ENCODE measurements at regions not wholly inside any gene's neighbourhood (a gene's known extent, or its start where the extent isn't known, plus 50 kb on each side); places are given as distances from the start of the nearest gene placed in this dataset.
A peak's percentile ranks its signal among the peaks of the same experiment; 100 is the strongest.

- no peak for DNase-seq (ENCODE audit: low spot score)
- ChIA-PET CTCF (no interaction called here), POLR2A (ENCODE audit: low non-redundant PET) (no interaction called here)
- no peak for TF ChIP-seq CTCF (conservative IDR thresholded peaks at IDR 0.05; ENCODE audit: low read depth)
- no peak overlapping the region for H3K27ac ChIP-seq
Observed at GRCh38 chr13:33445476-33445875, 159.9 kb upstream of the STARD13 start.

DNA sequence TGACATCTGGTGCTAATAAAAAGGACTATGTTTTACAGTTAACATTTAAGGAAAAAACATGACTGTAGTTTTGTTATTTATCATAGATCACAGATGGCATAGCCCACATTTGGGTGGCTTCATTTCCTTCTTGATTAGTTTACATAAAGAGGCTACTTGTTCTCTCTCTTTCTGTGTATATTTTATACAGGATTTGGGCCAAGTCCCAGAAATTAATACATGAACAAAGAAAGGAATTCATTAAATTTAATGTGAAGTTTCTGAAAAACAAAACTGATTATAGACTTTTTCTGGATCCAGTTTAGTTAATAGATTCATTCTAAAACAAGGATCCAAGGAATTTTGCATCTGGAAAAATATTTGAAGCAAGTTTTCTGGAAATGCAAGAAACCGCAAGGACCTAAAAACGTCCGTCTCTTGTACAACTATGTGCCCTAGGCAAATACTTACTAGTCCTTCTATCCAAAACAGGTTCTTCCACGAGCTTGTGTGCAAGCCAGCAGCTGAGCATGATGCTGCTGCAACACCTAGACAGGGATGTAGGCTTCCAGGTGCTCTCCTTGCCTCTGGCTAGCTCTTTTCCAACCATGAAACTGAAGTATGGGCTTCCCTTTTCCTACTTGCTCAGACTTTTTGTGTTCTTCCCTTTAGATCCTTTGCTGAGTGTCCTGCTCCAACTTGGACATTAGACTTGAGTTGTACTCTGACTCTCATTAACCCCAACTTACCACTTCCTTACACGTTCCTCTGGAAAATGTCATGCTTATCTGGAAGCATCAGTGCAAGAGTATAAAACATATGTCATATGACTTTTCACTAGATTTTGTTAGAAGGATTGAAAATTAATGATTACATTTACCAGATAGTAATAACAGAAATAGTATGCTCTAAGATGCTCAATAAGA, 161.5 kb upstream of the STARD13 start:
- ChIA-PET CTCF (no interaction called here), POLR2A (ENCODE audit: low non-redundant PET) (no interaction called here)
- H3K27ac ChIP-seq, result no peak overlapping the region
- no peak for TF ChIP-seq CTCF (conservative IDR thresholded peaks at IDR 0.05; ENCODE audit: low read depth)
- DNase-seq (ENCODE audit: low spot score), result peak; percentile 14

DNA sequence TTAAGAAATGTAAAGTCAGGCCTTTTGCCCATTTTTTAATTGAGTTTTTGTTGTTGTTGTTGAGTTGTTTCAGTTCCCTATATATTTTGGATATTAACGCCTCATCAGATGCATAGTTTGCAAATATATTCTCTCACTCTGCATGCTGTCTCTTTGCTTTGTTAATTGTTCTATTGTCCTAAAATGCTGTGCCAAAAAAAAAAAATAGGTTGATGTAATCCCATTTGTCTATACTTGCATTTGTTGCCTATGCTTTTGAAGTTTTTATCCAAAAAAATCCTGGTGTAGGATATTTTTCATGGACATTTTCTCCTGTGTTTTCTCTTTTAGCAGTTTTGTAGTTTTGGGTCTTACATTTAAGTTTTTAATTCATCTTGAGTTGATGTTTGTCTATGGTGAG, 163.3 kb upstream of the STARD13 start:
- POLR2A ChIA-PET (ENCODE audit: low non-redundant PET), result no interaction called here
- TF ChIP-seq CTCF (conservative IDR thresholded peaks at IDR 0.05; ENCODE audit: low read depth), result no peak
- CTCF ChIA-PET, result no interaction called here

DNA sequence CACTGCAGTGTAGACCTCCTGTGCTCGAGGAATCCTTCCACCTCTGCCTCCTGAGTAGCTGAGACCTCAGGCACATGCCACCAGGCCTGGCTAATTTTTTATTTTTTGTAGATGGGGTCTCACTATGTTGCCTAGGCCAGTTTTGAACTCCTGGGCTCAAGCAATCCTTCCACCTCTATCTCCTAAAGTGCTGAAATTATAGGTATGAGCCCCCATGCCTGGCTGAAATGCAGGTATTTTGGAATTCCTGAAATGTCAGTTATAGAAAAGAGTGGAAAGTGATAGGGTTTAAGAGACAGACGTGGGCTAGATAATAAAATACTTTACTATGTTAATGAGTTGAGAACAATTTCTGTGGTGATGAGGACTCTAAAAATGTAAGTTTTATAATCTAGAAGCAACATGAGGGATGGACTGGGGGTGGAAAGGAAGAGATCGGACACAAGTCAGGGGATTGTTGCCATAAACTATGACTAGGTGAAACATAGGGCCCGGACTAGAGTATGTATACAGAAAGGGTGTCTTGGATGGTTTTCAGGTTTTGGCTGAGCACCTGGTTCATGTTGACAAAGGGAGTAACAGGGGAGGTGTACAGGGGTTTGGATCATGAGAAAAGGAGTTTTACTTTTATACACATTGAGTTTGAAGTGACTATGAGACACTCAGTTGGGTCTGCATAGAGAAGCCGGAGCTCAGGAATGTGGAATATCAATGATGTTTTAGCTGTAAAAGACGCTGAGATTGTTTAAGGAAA, 165.6 kb upstream of the STARD13 start:
- DNase-seq (ENCODE audit: low spot score), result no peak
- POLR2A ChIA-PET (ENCODE audit: low non-redundant PET), result no interaction called here
- TF ChIP-seq CTCF (conservative IDR thresholded peaks at IDR 0.05; ENCODE audit: low read depth), result no peak
- CTCF ChIA-PET, result interaction anchor here (0.6 kb wide), 1 partner anchor 8 kb away, joined by 3 read pairs; no protein-coding TSS in a partner anchor
- no peak overlapping the region for H3K27ac ChIP-seq

More for the DNA sequence above, 163.3 kb upstream of the STARD13 start:
- no peak for DNase-seq (ENCODE audit: low spot score)
- H3K27ac ChIP-seq, result no peak overlapping the region

GRCh38 chr13:33452873-33453517, 167.4 kb upstream of the STARD13 start:
- CTCF ChIA-PET, result no interaction called here
- POLR2A ChIA-PET (ENCODE audit: low non-redundant PET), result no interaction called here
- TF ChIP-seq CTCF (conservative IDR thresholded peaks at IDR 0.05; ENCODE audit: low read depth), result no peak
- no peak overlapping the region for H3K27ac ChIP-seq
- no peak for DNase-seq (ENCODE audit: low spot score)

GRCh38 chr13:33453936-33454335, 168.4 kb upstream of the STARD13 start:
- no peak overlapping the region for H3K27ac ChIP-seq
- DNase-seq (ENCODE audit: low spot score), result no peak

More at GRCh38 chr13:33453936-33454335, 168.4 kb upstream of the STARD13 start:
- no peak for TF ChIP-seq CTCF (conservative IDR thresholded peaks at IDR 0.05; ENCODE audit: low read depth)
- POLR2A ChIA-PET (ENCODE audit: low non-redundant PET), result no interaction called here
- CTCF ChIA-PET, result no interaction called here
